ENCODE measurements at regions not wholly inside any gene's neighbourhood (a gene's known extent, or its start where the extent isn't known, plus 50 kb on each side); places are given as distances from the start of the nearest gene placed in this dataset.

- Histone ChIP-seq H3K27me3 (ENCODE audit: control insufficient read depth, insufficient read depth, low read length) (no peaks in the 10 kb centered on the region), H3K4me3 (ENCODE audit: low read depth, low read length) (no peak overlapping the region), H3K36me3 (ENCODE audit: control insufficient read depth, insufficient read depth, low read length) (no peaks in the 10 kb centered on the region)
- no peak for TF ChIP-seq CTCF (IDR thresholded peaks at IDR 0.05; ENCODE audit: insufficient read depth, low read length, poor library complexity, severe bottlenecking)
- no peak for DNase-seq (ENCODE audit: low read depth)
These were observed 250.7 kb upstream of the JARID2 start for GRCh38 chr6:14995208-14995607.

- H3K27me3 ChIP-seq (ENCODE audit: control insufficient read depth, insufficient read depth, low read length) = no peaks in the 10 kb centered on the region
- no peak for TF ChIP-seq CTCF (IDR thresholded peaks at IDR 0.05; ENCODE audit: insufficient read depth, low read length, poor library complexity, severe bottlenecking)
- no peak for DNase-seq (ENCODE audit: low read depth)
- no peaks in the 10 kb centered on the region for H3K36me3 ChIP-seq (ENCODE audit: control insufficient read depth, insufficient read depth, low read length)
- H3K4me3 ChIP-seq (ENCODE audit: low read depth, low read length) = no peak overlapping the region
These were observed 249.8 kb upstream of the JARID2 start for GRCh38 chr6:14995966-14996602.

- H3K27me3 ChIP-seq (ENCODE audit: control insufficient read depth, insufficient read depth, low read length) = no peaks in the 10 kb centered on the region
- no peaks in the 10 kb centered on the region for H3K36me3 ChIP-seq (ENCODE audit: control insufficient read depth, insufficient read depth, low read length)
- DNase-seq (ENCODE audit: low read depth) = no peak
- TF ChIP-seq CTCF (IDR thresholded peaks at IDR 0.05; ENCODE audit: insufficient read depth, low read length, poor library complexity, severe bottlenecking) = no peak
- no peak overlapping the region for H3K4me3 ChIP-seq (ENCODE audit: low read depth, low read length)
These were observed 249.0 kb upstream of the JARID2 start for GRCh38 chr6:14996892-14997291.

- no peaks in the 10 kb centered on the region for H3K36me3 ChIP-seq (ENCODE audit: control insufficient read depth, insufficient read depth, low read length)
- no peaks in the 10 kb centered on the region for H3K27me3 ChIP-seq (ENCODE audit: control insufficient read depth, insufficient read depth, low read length)
- H3K4me3 ChIP-seq (ENCODE audit: low read depth, low read length) = no peak overlapping the region
- DNase-seq (ENCODE audit: low read depth) = no peak
- no peak for TF ChIP-seq CTCF (IDR thresholded peaks at IDR 0.05; ENCODE audit: insufficient read depth, low read length, poor library complexity, severe bottlenecking)
These were observed 248.4 kb upstream of the JARID2 start for GRCh38 chr6:14997507-14997906.

GRCh38 chr6:14999106-14999505 lies 246.8 kb upstream of the JARID2 start:
- DNase-seq (ENCODE audit: low read depth) = no peak

More at GRCh38 chr6:14999106-14999505, 246.8 kb upstream of the JARID2 start:
- Histone ChIP-seq H3K27me3 (ENCODE audit: control insufficient read depth, insufficient read depth, low read length) (no peaks in the 10 kb centered on the region), H3K36me3 (ENCODE audit: control insufficient read depth, insufficient read depth, low read length) (no peaks in the 10 kb centered on the region), H3K4me3 (ENCODE audit: low read depth, low read length) (no peak overlapping the region)
- no peak for TF ChIP-seq CTCF (IDR thresholded peaks at IDR 0.05; ENCODE audit: insufficient read depth, low read length, poor library complexity, severe bottlenecking)
